ENCODE measurements at regions not wholly inside any gene's neighbourhood (a gene's known extent, or its start where the extent isn't known, plus 50 kb on each side); places are given as distances from the start of the nearest gene placed in this dataset.

DNA sequence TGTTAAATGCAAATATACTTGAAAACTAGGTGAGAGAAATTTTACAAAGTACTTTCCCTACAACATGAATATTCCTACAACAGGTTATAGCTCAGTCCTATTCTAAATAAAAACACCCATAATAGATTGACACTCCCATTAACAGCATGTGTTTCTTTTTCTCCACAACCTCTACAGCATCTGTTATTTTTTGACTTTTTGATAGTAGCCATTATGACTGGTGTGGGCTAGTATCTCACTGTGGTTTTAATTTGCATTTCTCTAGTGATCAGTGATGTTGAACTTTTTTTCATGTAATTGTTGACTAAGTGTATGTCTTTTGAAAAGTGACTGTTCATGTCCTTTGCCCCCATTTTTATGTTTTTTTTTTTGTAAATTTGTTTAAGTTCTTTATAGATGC lies 1506.1 kb upstream of the CDH9 start:
- no peak for FAIRE-seq

DNA sequence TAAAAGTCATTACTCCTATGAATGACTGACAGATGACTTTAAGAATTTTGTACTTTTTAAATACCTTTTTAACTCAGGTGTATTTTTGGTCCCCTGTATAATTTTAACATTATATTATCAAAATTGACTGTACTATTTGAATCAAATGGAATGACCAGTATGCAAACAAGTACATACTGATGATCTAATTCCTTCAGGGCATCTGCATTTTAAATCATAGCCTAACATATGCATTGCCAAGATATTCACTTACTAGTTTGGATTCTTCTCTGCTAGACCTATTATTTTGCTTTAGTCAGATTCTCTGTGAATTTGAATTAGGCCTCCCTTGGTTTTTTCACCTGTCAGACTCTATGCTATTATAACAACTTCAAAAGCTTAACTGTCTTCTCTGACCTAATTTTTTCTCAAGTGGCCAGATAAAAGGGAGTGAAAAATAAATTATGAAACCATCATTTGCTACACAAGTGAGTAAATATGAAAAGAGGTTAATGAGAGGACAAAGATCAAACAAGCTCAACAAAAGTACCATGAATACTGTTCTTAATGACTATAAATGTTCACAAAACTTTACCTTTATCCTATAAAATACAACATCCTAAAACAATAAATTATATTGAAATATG lies 1505.2 kb upstream of the CDH9 start:
- FAIRE-seq: no peak

- FAIRE-seq: no peak
Observed at GRCh38 chr5:28542987-28543386, 1504.6 kb upstream of the CDH9 start.

GRCh38 chr5:28523888-28524635 lies 1485.7 kb upstream of the CDH9 start:
- no peak for FAIRE-seq

- no peak for FAIRE-seq
Observed at GRCh38 chr5:28523416-28523815, 1485.0 kb upstream of the CDH9 start.

DNA sequence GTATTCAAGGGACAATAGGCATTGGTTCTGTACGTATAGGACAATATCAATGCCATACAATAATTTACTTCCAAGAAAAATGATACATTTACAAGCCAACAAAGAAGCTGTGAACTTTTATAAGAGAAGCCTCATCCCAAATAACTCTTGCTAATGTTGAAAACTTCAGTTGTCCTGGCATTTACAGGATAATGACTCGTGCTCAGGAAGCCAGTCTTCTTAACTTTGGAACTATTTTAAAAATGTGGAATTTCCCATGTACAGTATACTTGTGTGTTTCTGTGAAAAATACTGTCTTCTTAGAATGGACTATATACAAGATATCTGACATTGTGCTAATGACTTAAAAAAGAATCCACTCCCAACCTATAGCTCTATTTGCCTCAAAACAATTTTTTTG lies 1479.3 kb upstream of the CDH9 start:
- FAIRE-seq: no peak

GRCh38 chr5:28516722-28517121 lies 1478.3 kb upstream of the CDH9 start:
- FAIRE-seq: no peak

- no peak for FAIRE-seq
Observed at GRCh38 chr5:28512648-28513047, 1474.3 kb upstream of the CDH9 start.

- no peak for FAIRE-seq
Observed at GRCh38 chr5:28505121-28505520, 1466.7 kb upstream of the CDH9 start.

DNA sequence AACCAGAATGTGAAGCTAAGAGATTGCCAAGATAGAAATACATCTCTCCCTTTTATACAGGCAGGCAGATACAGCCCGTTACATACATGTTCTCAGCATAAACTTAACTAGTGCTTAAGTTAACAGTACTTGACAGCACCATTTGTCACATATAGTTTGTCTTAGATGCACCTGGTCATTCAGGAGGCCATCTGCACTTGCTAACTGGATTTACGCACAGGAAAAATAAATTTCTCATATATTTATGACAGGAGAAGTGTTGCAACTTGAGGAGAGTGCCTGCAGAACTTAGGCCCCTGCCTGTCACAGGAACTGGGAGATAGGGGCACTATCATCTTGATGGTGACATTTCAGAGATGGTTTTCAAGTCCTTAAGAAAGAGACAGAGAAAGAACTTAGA lies 1462.1 kb upstream of the CDH9 start:
- FAIRE-seq: no peak

- FAIRE-seq: no peak
Observed at GRCh38 chr5:28499766-28500290, 1461.4 kb upstream of the CDH9 start.

- FAIRE-seq: no peak
Observed at GRCh38 chr5:28495876-28496275, 1457.5 kb upstream of the CDH9 start.

DNA sequence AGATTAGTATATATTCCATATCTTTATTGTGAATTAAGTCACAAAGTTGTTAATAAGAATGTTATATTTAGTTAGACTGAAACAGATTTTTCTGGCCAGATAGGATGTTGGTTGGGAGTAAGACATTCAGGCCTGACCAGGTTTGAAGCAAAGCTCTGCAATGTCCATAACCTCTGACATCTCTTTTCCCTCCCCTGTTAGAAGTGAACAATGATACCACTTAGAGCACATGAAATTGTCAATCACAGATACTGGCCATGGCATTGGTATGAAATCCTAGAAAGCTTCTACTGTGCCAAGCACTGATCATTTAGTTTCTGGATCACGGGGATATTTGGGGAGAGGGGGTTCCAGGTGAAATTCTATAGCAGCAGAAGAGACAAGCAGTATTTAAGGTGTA lies 1455.1 kb upstream of the CDH9 start:
- FAIRE-seq: no peak

- no peak for FAIRE-seq
Observed at GRCh38 chr5:28488752-28489151, 1450.4 kb upstream of the CDH9 start.

DNA sequence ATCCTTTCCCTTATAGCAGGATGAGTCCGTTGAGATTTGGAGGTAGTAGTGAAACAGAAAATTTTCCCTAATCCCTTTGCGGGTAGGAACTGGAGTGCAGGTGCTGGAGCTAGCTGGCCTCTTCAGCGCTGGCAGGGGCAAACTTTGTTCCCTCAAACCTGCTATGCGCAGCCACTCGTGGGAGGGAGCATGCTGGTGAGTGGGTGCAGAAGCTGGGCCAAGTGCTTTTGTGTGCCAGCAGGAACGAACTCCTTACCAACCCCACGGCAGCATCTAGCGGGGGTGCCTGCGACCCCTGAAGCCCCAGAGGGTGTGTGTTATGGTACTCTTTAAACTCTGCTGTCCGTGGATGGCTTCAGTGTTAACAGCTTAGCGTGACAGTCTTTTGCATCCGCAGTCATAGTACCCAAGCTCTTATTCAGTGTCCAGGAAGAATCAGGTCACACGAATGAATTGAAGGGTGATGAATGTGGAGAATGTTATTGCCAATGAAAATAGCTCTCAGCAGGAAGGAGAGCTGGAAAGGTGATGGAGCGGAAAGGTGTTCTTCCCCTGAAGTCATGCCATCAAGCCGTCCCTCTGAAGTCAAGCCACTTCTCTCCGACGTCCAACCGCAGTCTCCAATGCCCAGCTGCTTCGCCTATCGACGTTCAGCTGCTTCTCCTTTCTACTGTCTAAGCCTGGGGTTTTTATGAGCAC lies 1445.1 kb upstream of the CDH9 start:
- FAIRE-seq: no peak

DNA sequence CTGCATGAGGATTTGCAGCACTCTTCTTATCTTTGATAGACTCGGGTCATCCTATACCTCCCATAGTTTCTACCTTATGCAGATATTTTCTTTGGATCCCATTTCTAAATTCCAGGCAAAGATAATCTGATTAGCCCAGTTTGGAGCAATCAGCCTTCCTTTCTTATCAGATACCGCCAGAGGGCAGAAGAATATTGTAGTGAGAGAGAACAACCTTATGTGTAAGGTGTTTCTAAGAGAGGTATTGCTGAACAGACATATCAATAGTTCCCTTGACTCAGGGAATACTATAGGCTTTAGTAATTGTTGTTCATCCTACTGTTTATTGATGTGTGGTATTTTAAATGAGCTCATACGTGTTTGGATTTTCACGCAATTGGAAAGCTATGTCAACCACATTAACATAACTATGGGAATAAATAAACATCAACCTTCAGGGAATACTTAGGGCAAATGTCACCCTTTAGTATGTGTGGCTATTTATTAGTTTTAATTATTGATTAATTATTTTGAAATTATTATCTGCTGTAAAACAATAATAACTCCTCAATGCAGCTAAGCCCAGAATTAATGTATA lies 1435.2 kb upstream of the CDH9 start:
- no peak for FAIRE-seq

GRCh38 chr5:28468166-28468565 lies 1429.8 kb upstream of the CDH9 start:
- FAIRE-seq: no peak

DNA sequence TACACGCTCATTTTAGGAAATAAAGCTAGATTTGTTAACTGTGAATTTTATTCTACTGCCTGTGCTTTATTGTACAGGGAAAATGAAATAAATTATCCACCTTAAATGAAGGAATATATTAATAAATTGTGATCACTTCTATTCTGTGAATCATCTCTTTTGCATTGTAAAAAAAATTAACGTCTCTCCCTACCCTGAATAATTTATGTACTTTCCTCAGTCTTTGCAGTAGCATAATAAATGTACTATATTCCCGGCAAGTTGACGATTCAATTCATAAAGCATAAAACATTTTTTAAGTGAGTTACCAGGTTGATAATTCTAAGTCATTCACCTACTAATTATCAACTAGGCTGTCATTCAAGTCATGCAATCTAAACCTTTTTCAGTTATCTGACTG lies 1425.3 kb upstream of the CDH9 start:
- no peak for FAIRE-seq

GRCh38 chr5:28451483-28451882 lies 1413.1 kb upstream of the CDH9 start:
- FAIRE-seq: no peak

- FAIRE-seq: no peak
Observed at GRCh38 chr5:28450997-28451396, 1412.6 kb upstream of the CDH9 start.

DNA sequence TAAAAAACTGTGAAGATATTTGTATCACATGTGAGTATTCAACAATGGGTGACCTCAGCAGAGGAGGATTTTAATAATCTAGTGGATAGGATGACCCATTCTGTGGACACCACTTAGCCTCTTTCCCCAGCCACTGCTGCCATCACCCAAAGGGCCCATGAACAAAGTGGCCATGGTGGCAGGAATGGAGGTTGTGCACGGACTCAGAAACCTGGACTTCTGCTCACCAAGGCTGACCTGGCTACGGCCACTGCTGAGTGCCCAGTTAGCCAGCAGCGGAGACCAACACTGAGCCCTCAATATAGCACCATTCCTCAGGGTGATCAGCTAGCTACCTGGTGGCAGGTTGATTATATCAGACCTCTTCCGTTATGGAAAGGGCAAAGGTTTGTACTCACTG lies 1410.4 kb upstream of the CDH9 start:
- no peak for FAIRE-seq

DNA sequence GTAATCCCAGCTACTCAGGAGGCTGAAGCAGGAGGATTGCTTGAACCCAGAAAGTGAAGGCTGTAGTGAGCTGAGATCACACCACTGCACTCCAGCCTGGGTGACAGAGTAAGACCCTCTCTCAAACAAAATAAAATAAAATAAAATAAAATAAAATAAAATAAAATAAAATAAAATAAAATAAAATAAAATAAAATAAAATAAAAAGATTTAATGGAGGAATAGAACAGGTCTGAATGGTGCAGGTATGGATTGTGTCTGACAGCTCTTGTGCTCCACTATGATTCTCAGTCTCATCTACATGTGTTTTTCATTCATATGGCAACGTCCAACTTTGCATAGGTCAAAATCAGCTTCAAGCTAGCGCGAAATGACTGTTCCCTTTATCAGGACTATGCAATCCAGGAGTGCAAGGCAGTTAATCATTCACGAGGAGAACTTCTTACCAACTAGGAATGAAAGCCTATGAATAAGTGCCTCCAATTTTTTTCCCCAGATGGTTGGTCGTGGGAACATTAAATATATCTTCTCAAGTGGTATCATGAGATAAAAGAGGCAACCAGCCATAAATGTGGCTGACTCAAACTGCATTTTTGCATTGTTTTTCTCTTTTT lies 1392.3 kb upstream of the CDH9 start:
- no peak for FAIRE-seq

GRCh38 chr5:28421141-28421540 lies 1382.8 kb upstream of the CDH9 start:
- FAIRE-seq: no peak

All from G401.6 (cell line).